HEK293 (cell line): ENCODE measurements at regions not wholly inside any gene's neighbourhood (a gene's known extent, or its start where the extent isn't known, plus 50 kb on each side); places are given as distances from the start of the nearest gene placed in this dataset.

ENCODE experiments used
- CTCF ChIP-seq: fragments of 450-650 bp; formaldehyde crosslinking; IDR thresholded peaks from 2 replicates; pipeline ENCODE4 v1.5.1; 2016; ENCODE audit warnings: missing biosample characterization, missing genetic modification characterization
- REPIN1 ChIP-seq: fragments of 450-650 bp; formaldehyde crosslinking; IDR thresholded peaks from 2 replicates; pipeline ENCODE4 v1.5.1; 2017; ENCODE audit warnings: missing biosample characterization, missing genetic modification characterization, low read depth
- YY2 ChIP-seq: fragments of 450-650 bp; formaldehyde crosslinking; IDR thresholded peaks from 2 replicates; pipeline ENCODE4 v1.5.1; 2016; ENCODE audit warnings: missing biosample characterization, missing genetic modification characterization
- ZBTB7A ChIP-seq: fragments of 450-650 bp; formaldehyde crosslinking; IDR thresholded peaks from 2 replicates; pipeline ENCODE4 v1.5.1; 2016; ENCODE audit warnings: low read depth, missing biosample characterization, missing genetic modification characterization
- ZNF184 ChIP-seq: fragments of 450-650 bp; IDR thresholded peaks from 2 replicates; pipeline ENCODE4 v1.5.1; 2018; ENCODE audit warnings: missing biosample characterization, mild to moderate bottlenecking, missing genetic modification characterization
- ZNF274 ChIP-seq, 2 experiments: fragments of 200-500 bp in 1 of 2; fragments of 450-650 bp in 1 of 2; sonication (Bioruptor generic) in 1 of 2; formaldehyde crosslinking in 1 of 2; IDR thresholded peaks; 2 replicates each; pipeline versions ENCODE4 v1.5.1 to v1.6.1; 2014 to 2016; ENCODE audit warnings: borderline replicate concordance in 1 of 2, inconsistent platforms in 1 of 2, low read length in 1 of 2, missing biosample characterization in 1 of 2, missing genetic modification characterization in 1 of 2
- ZNF449 ChIP-seq: fragments of 450-650 bp; formaldehyde crosslinking; IDR thresholded peaks from 2 replicates; pipeline ENCODE4 v1.5.1; 2017; ENCODE audit warnings: missing biosample characterization, mild to moderate bottlenecking, missing genetic modification characterization, moderate library complexity

- no peak for TF ChIP-seq ZNF184 (tag by site-specific recombination)
- no peak for TF ChIP-seq ZBTB7A (tag by site-specific recombination)
- TF ChIP-seq CTCF (tag by site-specific recombination) = no peak
- no peak for TF ChIP-seq REPIN1 (tag by site-specific recombination)
- TF ChIP-seq ZNF449 (tag by site-specific recombination) = no peak
- no peak for TF ChIP-seq ZNF274 (IDR thresholded peaks at IDR 0.05; ENCODE audit: low read length)
- TF ChIP-seq ZNF274 (tag by site-specific recombination; IDR thresholded peaks at IDR 0.05; ENCODE audit: borderline replicate concordance) = no peak
- no peak for TF ChIP-seq YY2 (tag by site-specific recombination)
Measured at GRCh38 chr6:43910638-43911353, 140.8 kb downstream of the VEGFA start.
